Activated naive CD8-positive, alpha-beta T cell treated with anti-CD3 and anti-CD28 coated beads, Interleukin-2, amount 50 U/mL, for 24 hours (primary cell): ENCODE measurements at regions not wholly inside any gene's neighbourhood (a gene's known extent, or its start where the extent isn't known, plus 50 kb on each side); places are given as distances from the start of the nearest gene placed in this dataset.

Source experiments
- ATAC-seq: fragments of 150-1000 bp; cut with Tn5 transposase; one replicate; pipeline ENCODE4 v1.10.0; 2021
- DNase-seq: peaks from one replicate; pipeline ENCODE4 v3.0.0; 2021
- H3K27ac Mint-ChIP-seq: one replicate; pipeline ENCODE4 v1.8.0; 2021; ENCODE audit warnings: mild to moderate bottlenecking, mixed read lengths
- H3K27me3 Mint-ChIP-seq: one replicate; pipeline ENCODE4 v1.8.0; 2021; ENCODE audit warnings: mixed read lengths
- H3K36me3 Mint-ChIP-seq: one replicate; pipeline ENCODE4 v1.8.0; 2021; ENCODE audit warnings: low read depth, mixed read lengths
- H3K4me1 Mint-ChIP-seq: one replicate; pipeline ENCODE4 v1.8.0; 2021; ENCODE audit warnings: mixed read lengths
- H3K4me3 Mint-ChIP-seq: one replicate; pipeline ENCODE4 v1.8.0; 2021; ENCODE audit warnings: mild to moderate bottlenecking, moderate library complexity, mixed read lengths
- H3K9me3 Mint-ChIP-seq: one replicate; pipeline ENCODE4 v1.8.0; 2021; ENCODE audit warnings: mixed read lengths

- no peaks in the 10 kb centered on the region for H3K9me3 Mint-ChIP-seq
- H3K27me3 Mint-ChIP-seq, result no peaks in the 10 kb centered on the region
- H3K36me3 Mint-ChIP-seq, result no peaks in the 10 kb centered on the region
- H3K4me1 Mint-ChIP-seq, result peaks cover 8% of the 10 kb centered on the region
- ATAC-seq (no peak), DNase-seq (no peak)
- H3K4me3 Mint-ChIP-seq, result no peak overlapping the region
- no peak overlapping the region for H3K27ac Mint-ChIP-seq
Measured at GRCh38 chr10:4196771-4197390, 411.9 kb upstream of the KLF6 start.

DNA sequence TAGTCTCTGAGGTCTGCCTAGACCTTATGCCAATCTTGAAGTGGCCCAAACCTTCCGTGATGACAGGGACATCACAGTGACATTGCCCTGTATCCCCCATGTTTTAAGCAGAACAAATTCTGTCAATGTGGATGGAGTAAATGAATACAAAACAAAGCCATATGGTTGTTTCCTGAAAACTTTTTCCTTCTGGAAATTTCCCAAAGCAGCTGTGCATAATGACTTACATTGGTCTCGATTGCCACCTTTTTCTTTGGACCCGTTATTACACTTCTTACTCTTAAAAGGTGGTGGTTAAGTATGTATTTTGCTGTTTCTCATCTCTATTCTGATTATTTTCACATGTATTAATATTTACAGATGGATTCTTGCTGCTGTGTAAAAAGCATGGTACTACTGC is 411.2 kb upstream of the KLF6 start:
- DNase-seq (no peak), ATAC-seq (no peak)
- no peak overlapping the region for H3K4me3 Mint-ChIP-seq

GRCh38 chr10:4195213-4195612 is 410.2 kb upstream of the KLF6 start:
- H3K36me3 Mint-ChIP-seq, result no peaks in the 10 kb centered on the region
- DNase-seq (no peak), ATAC-seq (no peak)
- no peak overlapping the region for H3K27ac Mint-ChIP-seq
- peaks cover 3% of the 10 kb centered on the region for H3K9me3 Mint-ChIP-seq
- no peaks in the 10 kb centered on the region for H3K27me3 Mint-ChIP-seq
- peaks cover 8% of the 10 kb centered on the region for H3K4me1 Mint-ChIP-seq
- H3K4me3 Mint-ChIP-seq, result no peak overlapping the region

More for the DNA sequence above, 411.2 kb upstream of the KLF6 start:
- peaks cover 8% of the 10 kb centered on the region for H3K4me1 Mint-ChIP-seq
- no peaks in the 10 kb centered on the region for H3K36me3 Mint-ChIP-seq
- no peaks in the 10 kb centered on the region for H3K27me3 Mint-ChIP-seq
- H3K9me3 Mint-ChIP-seq, result no peaks in the 10 kb centered on the region
- H3K27ac Mint-ChIP-seq, result no peak overlapping the region

GRCh38 chr10:4194231-4194630 is 409.2 kb upstream of the KLF6 start:
- no peak overlapping the region for H3K27ac Mint-ChIP-seq
- ATAC-seq, result no peak
- no peak for DNase-seq

GRCh38 chr10:4191894-4192293 is 406.9 kb upstream of the KLF6 start:
- ATAC-seq, result no peak
- Mint-ChIP-seq H3K4me3 (no peak overlapping the region), H3K27ac (no peak overlapping the region), H3K36me3 (no peaks in the 10 kb centered on the region), H3K27me3 (no peaks in the 10 kb centered on the region), H3K4me1 (peaks cover 5% of the 10 kb centered on the region), H3K9me3 (peaks cover 4% of the 10 kb centered on the region)
- DNase-seq, result no peak

More at GRCh38 chr10:4194231-4194630, 409.2 kb upstream of the KLF6 start:
- Mint-ChIP-seq H3K4me3 (no peak overlapping the region), H3K4me1 (peaks cover 8% of the 10 kb centered on the region), H3K27me3 (no peaks in the 10 kb centered on the region), H3K36me3 (no peaks in the 10 kb centered on the region), H3K9me3 (peaks cover 4% of the 10 kb centered on the region)

GRCh38 chr10:4191354-4191753 is 406.3 kb upstream of the KLF6 start:
- H3K4me1 Mint-ChIP-seq, result peaks cover under 1% of the 10 kb centered on the region
- no peak for ATAC-seq
- H3K4me3 Mint-ChIP-seq, result no peak overlapping the region
- no peaks in the 10 kb centered on the region for H3K27me3 Mint-ChIP-seq
- peaks cover 4% of the 10 kb centered on the region for H3K9me3 Mint-ChIP-seq
- H3K27ac Mint-ChIP-seq, result no peak overlapping the region
- no peak for DNase-seq
- H3K36me3 Mint-ChIP-seq, result no peaks in the 10 kb centered on the region

DNA sequence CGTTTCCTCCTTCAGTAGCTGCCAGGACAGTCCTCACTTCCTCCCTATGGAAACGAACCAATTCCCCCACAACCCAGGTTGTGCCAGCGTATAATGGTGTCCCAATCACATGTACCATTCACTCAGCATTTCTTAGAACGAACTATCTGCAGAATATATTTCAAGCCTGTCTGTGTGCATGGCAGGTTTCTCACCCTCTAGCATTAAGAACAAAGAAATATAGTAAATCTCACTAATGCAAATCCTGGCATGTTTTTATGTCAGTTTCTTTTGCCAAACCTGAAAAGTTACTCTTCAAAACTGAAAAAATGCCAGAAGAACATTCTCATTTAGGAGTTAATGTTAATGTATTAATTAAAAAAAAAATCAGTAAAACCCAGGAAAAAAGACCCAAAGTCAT is 405.9 kb upstream of the KLF6 start:
- Mint-ChIP-seq H3K36me3 (no peaks in the 10 kb centered on the region), H3K4me1 (no peaks in the 10 kb centered on the region), H3K27ac (no peak overlapping the region), H3K9me3 (peaks cover 4% of the 10 kb centered on the region), H3K4me3 (no peak overlapping the region), H3K27me3 (no peaks in the 10 kb centered on the region)
- no peak for ATAC-seq
- DNase-seq, result no peak

- no peak overlapping the region for H3K4me3 Mint-ChIP-seq
- H3K27ac Mint-ChIP-seq, result no peak overlapping the region
- peaks cover 4% of the 10 kb centered on the region for H3K9me3 Mint-ChIP-seq
- ATAC-seq (no peak), DNase-seq (no peak)
- H3K36me3 Mint-ChIP-seq, result no peaks in the 10 kb centered on the region
- no peaks in the 10 kb centered on the region for H3K27me3 Mint-ChIP-seq
- no peaks in the 10 kb centered on the region for H3K4me1 Mint-ChIP-seq
Measured at GRCh38 chr10:4189281-4189680, 404.3 kb upstream of the KLF6 start.

GRCh38 chr10:4188406-4188805 is 403.4 kb upstream of the KLF6 start:
- DNase-seq (no peak), ATAC-seq (no peak)
- no peaks in the 10 kb centered on the region for H3K36me3 Mint-ChIP-seq
- H3K27me3 Mint-ChIP-seq, result no peaks in the 10 kb centered on the region
- H3K9me3 Mint-ChIP-seq, result peaks cover 4% of the 10 kb centered on the region
- H3K4me1 Mint-ChIP-seq, result no peaks in the 10 kb centered on the region
- H3K4me3 Mint-ChIP-seq, result no peak overlapping the region
- H3K27ac Mint-ChIP-seq, result no peak overlapping the region

- Mint-ChIP-seq H3K4me3 (no peak overlapping the region), H3K27ac (no peak overlapping the region), H3K27me3 (no peaks in the 10 kb centered on the region), H3K9me3 (peaks cover 4% of the 10 kb centered on the region), H3K4me1 (peaks cover 1% of the 10 kb centered on the region), H3K36me3 (no peaks in the 10 kb centered on the region)
- DNase-seq (no peak), ATAC-seq (no peak)
Measured at GRCh38 chr10:4186849-4187540, 402.0 kb upstream of the KLF6 start.

DNA sequence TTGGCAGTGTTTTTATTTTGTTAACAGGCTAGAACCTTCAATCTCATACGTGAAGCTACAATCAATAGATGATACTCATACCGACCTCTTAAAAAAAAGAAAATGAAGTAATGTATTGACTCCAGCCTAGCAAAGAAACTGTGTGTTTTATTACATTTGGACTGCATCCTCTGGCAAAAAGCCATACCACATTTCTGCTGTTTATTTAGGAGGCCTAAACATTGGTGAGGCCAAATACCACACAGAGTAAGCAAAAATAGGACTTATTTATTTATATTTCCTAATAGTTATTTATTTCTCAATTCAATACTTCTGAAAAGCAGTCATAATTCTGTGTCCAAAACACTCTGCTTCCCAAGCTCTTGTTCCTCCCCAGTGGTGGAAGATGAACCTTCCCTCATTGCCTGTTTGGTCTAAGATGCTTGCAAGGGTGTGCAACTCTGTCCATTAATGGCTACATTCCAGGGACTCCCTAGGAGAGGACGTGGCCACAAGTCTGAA is 398.8 kb upstream of the KLF6 start:
- H3K27ac Mint-ChIP-seq, result no peak overlapping the region
- no peak overlapping the region for H3K4me3 Mint-ChIP-seq
- H3K4me1 Mint-ChIP-seq, result peaks cover 12% of the 10 kb centered on the region
- DNase-seq (no peak), ATAC-seq (no peak)
- H3K9me3 Mint-ChIP-seq, result no peaks in the 10 kb centered on the region
- H3K27me3 Mint-ChIP-seq, result no peaks in the 10 kb centered on the region
- H3K36me3 Mint-ChIP-seq, result no peaks in the 10 kb centered on the region

DNA sequence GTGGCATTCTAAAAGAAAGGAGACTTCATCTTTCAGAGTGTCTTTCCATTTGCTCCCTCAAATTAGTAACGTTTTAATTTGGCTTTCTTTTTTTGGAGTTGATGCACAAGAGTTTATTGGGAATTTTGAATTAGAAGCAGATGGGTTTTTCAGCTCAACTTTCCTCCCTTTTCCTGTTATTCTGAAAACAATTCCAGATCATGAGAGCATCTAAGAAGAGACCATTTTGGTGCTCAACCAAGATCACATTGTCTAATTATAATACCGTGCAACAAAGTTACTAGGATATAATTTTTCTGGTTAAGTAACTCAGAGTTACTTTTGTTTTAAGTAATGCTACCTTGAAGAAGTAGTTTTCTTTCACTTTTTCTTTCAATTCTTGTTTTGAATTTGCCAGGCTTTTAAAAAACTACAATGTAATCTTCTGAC is 396.6 kb upstream of the KLF6 start:
- Mint-ChIP-seq H3K36me3 (no peaks in the 10 kb centered on the region), H3K4me3 (no peak overlapping the region), H3K27me3 (peaks cover 1% of the 10 kb centered on the region), H3K4me1 (peaks cover 12% of the 10 kb centered on the region), H3K9me3 (no peaks in the 10 kb centered on the region), H3K27ac (no peak overlapping the region)
- no peak for DNase-seq
- no peak for ATAC-seq

GRCh38 chr10:4181081-4181480 is 396.1 kb upstream of the KLF6 start:
- peaks cover 1% of the 10 kb centered on the region for H3K27me3 Mint-ChIP-seq
- H3K9me3 Mint-ChIP-seq, result no peaks in the 10 kb centered on the region
- ATAC-seq (no peak), DNase-seq (no peak)
- no peak overlapping the region for H3K27ac Mint-ChIP-seq
- no peaks in the 10 kb centered on the region for H3K36me3 Mint-ChIP-seq
- peaks cover 13% of the 10 kb centered on the region for H3K4me1 Mint-ChIP-seq
- H3K4me3 Mint-ChIP-seq, result no peak overlapping the region

GRCh38 chr10:4177791-4178190 is 392.8 kb upstream of the KLF6 start:
- peaks cover 17% of the 10 kb centered on the region for H3K4me1 Mint-ChIP-seq
- ATAC-seq (no peak), DNase-seq (no peak)
- no peak overlapping the region for H3K4me3 Mint-ChIP-seq
- peaks cover 1% of the 10 kb centered on the region for H3K27me3 Mint-ChIP-seq
- H3K9me3 Mint-ChIP-seq, result peaks cover 6% of the 10 kb centered on the region
- H3K27ac Mint-ChIP-seq, result no peak overlapping the region
- no peaks in the 10 kb centered on the region for H3K36me3 Mint-ChIP-seq

DNA sequence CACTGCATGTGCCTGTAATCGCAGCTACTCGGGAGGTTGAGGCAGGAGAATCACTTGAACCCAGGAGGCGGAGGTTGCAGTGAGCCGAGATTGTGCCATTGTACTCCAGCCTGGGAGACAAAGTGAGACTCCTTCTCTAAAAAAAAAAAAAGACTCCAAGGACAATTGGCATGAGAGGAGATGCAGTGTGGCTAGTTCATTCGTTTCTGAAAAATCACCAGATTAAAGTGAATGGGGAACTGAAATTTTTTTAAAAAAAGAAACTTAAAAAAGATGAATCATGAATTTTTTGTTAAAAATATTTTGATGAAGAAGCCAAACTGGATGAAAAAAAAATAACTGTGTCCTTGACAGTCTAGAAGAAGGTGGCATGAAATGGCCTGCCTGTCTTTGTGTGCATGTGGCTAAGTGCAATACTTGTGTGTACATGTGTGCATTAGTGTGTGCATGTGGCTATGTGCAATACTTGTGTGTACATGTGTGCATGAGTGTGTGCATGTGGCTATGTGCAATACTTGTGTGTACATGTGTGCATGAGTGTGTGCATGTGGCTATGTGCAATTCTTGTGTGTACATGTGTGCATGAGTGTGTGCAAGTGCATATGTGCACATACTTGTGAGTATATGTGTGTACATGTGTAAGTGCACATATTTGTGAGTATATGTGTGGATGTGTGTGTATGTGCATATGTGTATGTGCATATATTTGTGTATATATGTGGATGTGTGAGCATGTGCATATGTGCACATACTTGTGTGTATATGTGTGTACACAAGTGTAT is 391.7 kb upstream of the KLF6 start:
- Mint-ChIP-seq H3K36me3 (no peaks in the 10 kb centered on the region), H3K4me3 (no peak overlapping the region), H3K4me1 (peaks cover 13% of the 10 kb centered on the region), H3K27ac (no peak overlapping the region), H3K9me3 (peaks cover 7% of the 10 kb centered on the region), H3K27me3 (peaks cover 1% of the 10 kb centered on the region)
- DNase-seq (no peak), ATAC-seq (no peak)
